GM12891 (cell line): ENCODE measurements at regions not wholly inside any gene's neighbourhood (a gene's known extent, or its start where the extent isn't known, plus 50 kb on each side); places are given as distances from the start of the nearest gene placed in this dataset.

Source experiments
- POLR2A ChIP-seq: IDR thresholded peaks from 2 replicates; pipeline ENCODE4 v1.6.1; 2011; ENCODE audit warnings: low read depth, low read length, control low read depth
- POLR2AphosphoS5 ChIP-seq: IDR thresholded peaks from 2 replicates; pipeline ENCODE4 v1.6.1; 2011; ENCODE audit warnings: low read depth, low read length, control low read depth

- no peak for TF ChIP-seq POLR2A
- TF ChIP-seq POLR2AphosphoS5 = no peak
These were observed 151.8 kb upstream of the STK17B start for GRCh38 chr2:196322973-196323810.
